ENCODE measurements at regions not wholly inside any gene's neighbourhood (a gene's known extent, or its start where the extent isn't known, plus 50 kb on each side); places are given as distances from the start of the nearest gene placed in this dataset.

DNA sequence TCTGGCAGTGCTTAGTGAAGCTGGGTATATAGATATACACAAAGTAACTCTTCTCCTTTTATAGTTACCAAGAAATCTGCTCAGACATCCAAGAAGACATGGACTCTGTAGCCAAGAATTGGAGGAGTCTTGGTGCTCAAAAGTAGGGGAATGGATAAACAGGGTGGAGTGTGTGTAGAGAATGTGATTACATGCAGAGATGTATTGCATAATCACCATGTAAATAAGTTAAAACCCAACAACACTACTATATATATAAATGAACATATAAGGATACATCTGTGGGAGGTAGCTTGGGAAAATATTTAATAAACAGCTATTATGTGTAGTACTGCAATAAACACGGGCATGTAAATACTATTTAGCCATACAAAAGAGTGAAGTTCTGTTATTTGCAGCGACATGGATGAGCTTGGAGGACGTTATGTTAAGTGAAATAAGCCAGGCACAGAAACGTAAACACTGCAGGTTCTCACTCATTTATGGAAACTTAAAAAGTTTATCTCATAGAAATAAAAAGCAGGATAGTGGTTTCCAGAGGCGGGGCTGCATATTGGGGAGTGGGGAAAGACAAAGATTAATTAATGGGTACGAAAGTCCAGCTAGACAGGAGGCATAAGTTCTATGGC lies 207.5 kb downstream of the TENT4A start:
- no peak for DNase-seq (ENCODE audit: low read depth in 1 of 2, low spot score in 1 of 2)
- Histone ChIP-seq H3K27me3 (ENCODE audit: insufficient read depth, poor library complexity, severe bottlenecking) (no peaks in the 10 kb centered on the region), H3K27ac (replicated peaks) (no peak overlapping the region), H3K4me3 (replicated peaks; ENCODE audit: insufficient read depth, low read length) (no peak overlapping the region)
- TF ChIP-seq GABPA (IDR thresholded peaks at IDR 0.05; ENCODE audit: low read depth) (no peak), POLR2AphosphoS5 (IDR thresholded peaks at IDR 0.05; ENCODE audit: low read depth) (no peak), CTCF (IDR thresholded peaks at IDR 0.05; ENCODE audit: insufficient read depth, low read length) (no peak), SPI1 (IDR thresholded peaks at IDR 0.05; ENCODE audit: borderline replicate concordance, low read depth) (no peak)
- TF ChIP-seq, protein P1, sequence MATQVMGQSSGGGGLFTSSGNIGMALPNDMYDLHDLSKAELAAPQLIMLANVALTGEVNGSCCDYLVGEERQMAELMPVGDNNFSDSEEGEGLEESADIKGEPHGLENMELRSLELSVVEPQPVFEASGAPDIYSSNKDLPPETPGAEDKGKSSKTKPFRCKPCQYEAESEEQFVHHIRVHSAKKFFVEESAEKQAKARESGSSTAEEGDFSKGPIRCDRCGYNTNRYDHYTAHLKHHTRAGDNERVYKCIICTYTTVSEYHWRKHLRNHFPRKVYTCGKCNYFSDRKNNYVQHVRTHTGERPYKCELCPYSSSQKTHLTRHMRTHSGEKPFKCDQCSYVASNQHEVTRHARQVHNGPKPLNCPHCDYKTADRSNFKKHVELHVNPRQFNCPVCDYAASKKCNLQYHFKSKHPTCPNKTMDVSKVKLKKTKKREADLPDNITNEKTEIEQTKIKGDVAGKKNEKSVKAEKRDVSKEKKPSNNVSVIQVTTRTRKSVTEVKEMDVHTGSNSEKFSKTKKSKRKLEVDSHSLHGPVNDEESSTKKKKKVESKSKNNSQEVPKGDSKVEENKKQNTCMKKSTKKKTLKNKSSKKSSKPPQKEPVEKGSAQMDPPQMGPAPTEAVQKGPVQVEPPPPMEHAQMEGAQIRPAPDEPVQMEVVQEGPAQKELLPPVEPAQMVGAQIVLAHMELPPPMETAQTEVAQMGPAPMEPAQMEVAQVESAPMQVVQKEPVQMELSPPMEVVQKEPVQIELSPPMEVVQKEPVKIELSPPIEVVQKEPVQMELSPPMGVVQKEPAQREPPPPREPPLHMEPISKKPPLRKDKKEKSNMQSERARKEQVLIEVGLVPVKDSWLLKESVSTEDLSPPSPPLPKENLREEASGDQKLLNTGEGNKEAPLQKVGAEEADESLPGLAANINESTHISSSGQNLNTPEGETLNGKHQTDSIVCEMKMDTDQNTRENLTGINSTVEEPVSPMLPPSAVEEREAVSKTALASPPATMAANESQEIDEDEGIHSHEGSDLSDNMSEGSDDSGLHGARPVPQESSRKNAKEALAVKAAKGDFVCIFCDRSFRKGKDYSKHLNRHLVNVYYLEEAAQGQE (IDR thresholded peaks at IDR 0.05; ENCODE audit: insufficient replicate concordance, low read depth) = no peak

DNA sequence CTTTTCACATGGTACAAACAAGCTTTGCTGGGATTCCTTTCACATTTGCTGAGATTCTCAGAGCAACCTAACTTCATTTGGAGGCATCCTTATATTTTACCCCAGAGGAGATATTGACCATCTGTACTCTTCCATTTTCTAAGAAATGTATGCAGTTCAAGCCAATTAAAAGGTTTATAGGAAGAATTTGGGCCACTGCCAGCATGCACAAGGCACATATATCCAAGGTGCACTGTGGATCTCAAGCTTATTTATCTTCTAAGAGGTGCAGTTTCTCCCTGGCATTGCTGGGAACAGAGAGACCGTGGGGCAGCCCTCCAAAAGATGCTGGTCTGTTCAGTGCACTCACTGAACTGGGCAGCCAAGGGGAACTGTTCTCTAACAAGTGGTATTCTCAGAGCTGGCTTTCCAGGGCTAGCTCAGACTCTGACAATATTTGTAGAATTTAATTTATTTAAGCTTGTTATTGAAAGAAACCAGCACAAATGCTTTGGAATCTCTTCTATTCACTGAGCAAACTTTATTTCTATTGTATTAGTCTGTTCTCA lies 213.3 kb downstream of the TENT4A start:
- TF ChIP-seq GABPA (IDR thresholded peaks at IDR 0.05; ENCODE audit: low read depth) (no peak), SPI1 (IDR thresholded peaks at IDR 0.05; ENCODE audit: borderline replicate concordance, low read depth) (no peak), POLR2AphosphoS5 (IDR thresholded peaks at IDR 0.05; ENCODE audit: low read depth) (no peak)
- TF ChIP-seq, protein P1 (IDR thresholded peaks at IDR 0.05; ENCODE audit: insufficient replicate concordance, low read depth) = no peak
- no peaks in the 10 kb centered on the region for H3K27me3 ChIP-seq (ENCODE audit: insufficient read depth, poor library complexity, severe bottlenecking)
- no peak for DNase-seq (ENCODE audit: low read depth in 1 of 2, low spot score in 1 of 2)
- no peak overlapping the region for H3K27ac ChIP-seq (replicated peaks)
- H3K4me3 ChIP-seq (replicated peaks; ENCODE audit: insufficient read depth, low read length) = no peak overlapping the region

DNA sequence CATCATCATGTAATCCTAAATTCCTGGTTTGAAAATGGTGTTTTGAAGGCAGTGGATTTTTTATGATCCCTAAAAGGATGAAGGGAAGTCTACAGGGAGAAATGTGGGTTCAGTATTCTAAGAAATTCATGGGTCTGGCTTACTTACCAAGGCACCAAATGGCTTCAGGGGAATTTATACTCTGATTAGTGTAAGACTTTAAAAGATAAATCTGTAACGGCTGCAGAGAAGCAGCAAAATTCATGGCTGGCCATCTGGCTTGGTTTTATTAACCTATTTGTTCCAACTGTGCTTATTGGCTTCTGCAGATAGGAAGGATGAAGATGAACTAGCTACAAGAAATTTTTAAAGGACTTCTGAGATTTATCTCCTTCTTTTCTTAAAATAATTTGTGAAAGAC lies 222.8 kb downstream of the TENT4A start:
- TF ChIP-seq GABPA (IDR thresholded peaks at IDR 0.05; ENCODE audit: low read depth) (no peak), SPI1 (IDR thresholded peaks at IDR 0.05; ENCODE audit: borderline replicate concordance, low read depth) (no peak), CTCF (IDR thresholded peaks at IDR 0.05; ENCODE audit: insufficient read depth, low read length) (no peak), POLR2AphosphoS5 (IDR thresholded peaks at IDR 0.05; ENCODE audit: low read depth) (no peak)
- TF ChIP-seq, protein P1 (IDR thresholded peaks at IDR 0.05; ENCODE audit: insufficient replicate concordance, low read depth) = no peak
- Histone ChIP-seq H3K4me3 (replicated peaks; ENCODE audit: insufficient read depth, low read length) (no peak overlapping the region), H3K27me3 (ENCODE audit: insufficient read depth, poor library complexity, severe bottlenecking) (no peaks in the 10 kb centered on the region), H3K27ac (replicated peaks) (no peak overlapping the region)
- no peak for DNase-seq (ENCODE audit: low read depth in 1 of 2, low spot score in 1 of 2)
